Pancreas (tissue), 10 donors: ENCODE measurements at regions not wholly inside any gene's neighbourhood (a gene's known extent, or its start where the extent isn't known, plus 50 kb on each side); places are given as distances from the start of the nearest gene placed in this dataset.

Experiments
- ATAC-seq, 4 donors: fragments of 200-7000 bp; cut with Tn5 transposase; one replicate each; pipeline versions ENCODE4 v1.8.0 to v1.9.1; 2020; ENCODE audit warnings: mild to moderate bottlenecking in 4 of 4, moderate library complexity in 4 of 4
- DNase-seq, 6 donors: peaks; one replicate each; pipeline ENCODE4 v3.0.0-alpha.2; 2020
- FAIRE-seq: peaks from 2 replicates; lab custom pipeline; 2012; peaks lifted over from hg19 to GRCh38; lab: Jason Lieb, UNC
- H3K27ac ChIP-seq, 4 donors: fragments of 200-600 bp; sonication (generic); 1 replicate in 3 of 4; 2 replicates in 1 of 4; pipeline versions ENCODE4 v1.5.0 to v1.8.0; 2020
- H3K27me3 ChIP-seq, 4 donors: fragments of 200-600 bp; one replicate each; pipeline ENCODE4 v1.8.0; 2021
- H3K36me3 ChIP-seq, 3 donors: fragments of 200-600 bp; sonication (generic) in 1 of 3; one replicate each; pipeline versions ENCODE4 v1.5.0 to v1.8.0; 2020 to 2021
- H3K4me1 ChIP-seq, 3 donors: fragments of 200-600 bp; one replicate each; pipeline ENCODE4 v1.8.0; 2021
- H3K4me3 ChIP-seq, 4 donors: fragments of 200-600 bp; sonication (generic) in 2 of 4; one replicate each; pipeline versions ENCODE4 v1.5.0 to v1.8.0; 2020 to 2021
- H3K9me3 ChIP-seq, 4 donors: fragments of 200-600 bp; one replicate each; pipeline ENCODE4 v1.8.0; 2021
- CTCF ChIP-seq, 4 donors: fragments of 200-600 bp; sonication (generic) in 3 of 4; IDR thresholded peaks; one replicate each; pipeline versions ENCODE4 v1.5.0 to v1.8.0; 2021; ENCODE audit warnings: antibody characterized with exemption in 4 of 4
- WGBS, 2 donors: extraction: QIAGEN DNeasy Blood & Tissue Kit; methylation state at CpG; one replicate each; pipeline ENCODE4 v1.1.7; 2013; 5-methylcytosine and 5-hydroxymethylcytosine counted together
- intact Hi-C, 3 donors: fragments of 100-400 bp; cut with DNase I; formaldehyde crosslinking; loops; one replicate each; pipeline versions ENCODE4 v1.11.1 to v1.14.2; 2022
- donor health status: healthy with polysubstance abuse.
- donor health status: DM: no; HTN: no; CAD: no; lungs with moderate emphysema.
- donor health status: DM: no; HTN: no; CAD: no.
- donor health status: control.
- donor health status: control.
- donor health status: Bipolar disorder and iron deficiency.
- donor health status: DM: yes; HTN: yes; CAD: no.
- donor health status: DM: no; HTN: no; CAD: no.
- donor health status: DM: no; HTN: no; CAD: no.
- donor health status: DM: yes; HTN: yes; CAD: no.

GRCh38 chr9:135198586-135199285 lies 111.3 kb downstream of the OLFM1 start:
- no peaks in the 10 kb centered on the region for H3K36me3 ChIP-seq
- no peak for FAIRE-seq
- H3K27me3 ChIP-seq = no peaks in the 10 kb centered on the region
- no peaks in the 10 kb centered on the region for H3K9me3 ChIP-seq
- TF ChIP-seq CTCF (IDR thresholded peaks at IDR 0.05) = no peak
- no peak for ATAC-seq
- WGBS, 2 donors = 62 to 70% methylated on average over 16 of the region's 16 CpGs
- peak in 1 of 6 donors; percentile 15 for DNase-seq
- H3K27ac ChIP-seq = no peak overlapping the region
- peaks cover 0 to 3% (median 0%) of the 10 kb centered on the region in 3 donors for H3K4me1 ChIP-seq
- intact Hi-C loops = no loop called here
- H3K4me3 ChIP-seq = no peak overlapping the region

DNA sequence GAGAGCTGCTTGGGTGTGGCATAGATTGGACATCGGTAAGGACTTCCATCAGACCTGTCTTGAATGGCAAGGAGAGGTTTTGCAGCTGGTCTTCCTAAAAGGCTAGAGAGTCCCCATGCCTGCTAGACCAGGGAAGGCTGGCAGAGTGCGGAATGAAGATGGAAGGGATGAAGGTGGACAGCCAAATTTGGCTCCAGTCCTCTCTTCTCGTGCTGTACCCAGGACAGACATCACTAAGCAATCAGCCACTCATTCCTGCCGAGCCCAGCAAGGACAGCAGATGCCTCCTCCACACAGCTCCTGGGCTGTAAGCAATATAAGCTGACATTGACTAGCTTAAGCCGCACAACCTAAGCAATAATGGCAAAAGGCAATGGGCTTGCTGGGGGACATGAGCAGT lies 112.0 kb downstream of the OLFM1 start:
- WGBS, 2 donors = 74% methylated on average over 5 of the region's 5 CpGs
- Histone ChIP-seq H3K27ac (no peak overlapping the region), H3K27me3 (no peaks in the 10 kb centered on the region), H3K4me3 (no peak overlapping the region), H3K36me3 (no peaks in the 10 kb centered on the region), H3K4me1 (peaks cover 0 to 3% (median 0%) of the 10 kb centered on the region in 3 donors), H3K9me3 (no peaks in the 10 kb centered on the region)
- ATAC-seq (no peak), DNase-seq (no peak), FAIRE-seq (no peak)
- TF ChIP-seq CTCF (IDR thresholded peaks at IDR 0.05) = no peak
- intact Hi-C loops = no loop called here

- no peak for TF ChIP-seq CTCF (IDR thresholded peaks at IDR 0.05)
- Histone ChIP-seq H3K9me3 (no peaks in the 10 kb centered on the region), H3K36me3 (no peaks in the 10 kb centered on the region), H3K27ac (no peak overlapping the region), H3K4me3 (no peak overlapping the region), H3K27me3 (no peaks in the 10 kb centered on the region), H3K4me1 (no peaks in the 10 kb centered on the region)
- 82 to 83% methylated on average over 9 of the region's 9 CpGs for WGBS, 2 donors
- DNase-seq = peak in 1 of 6 donors; percentile 9
- no peak for ATAC-seq
- intact Hi-C loops = no loop called here
- FAIRE-seq = no peak
These were observed 114.2 kb downstream of the OLFM1 start for GRCh38 chr9:135201711-135202110.

DNA sequence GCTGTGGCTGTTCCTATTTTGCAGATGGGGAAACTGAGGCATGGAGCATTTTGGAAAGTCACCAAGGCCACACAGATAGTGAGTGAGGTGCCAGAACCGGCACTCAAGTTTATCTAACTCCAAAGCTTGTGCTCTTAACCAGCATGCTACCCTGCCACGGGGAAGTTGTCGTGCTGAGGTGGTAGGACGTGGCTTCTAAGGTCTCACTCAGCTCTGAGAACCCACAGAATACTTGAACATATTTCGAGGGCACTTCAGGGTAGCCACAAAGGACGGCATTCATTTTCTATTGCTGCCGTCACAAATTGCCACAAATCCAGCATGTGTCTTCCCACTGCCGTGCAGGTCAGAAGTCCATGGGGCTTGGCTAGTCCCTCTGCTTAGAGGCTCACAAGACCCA lies 116.7 kb downstream of the OLFM1 start:
- DNase-seq (no peak), ATAC-seq (no peak), FAIRE-seq (no peak)
- no peak overlapping the region for H3K27ac ChIP-seq
- no peaks in the 10 kb centered on the region for H3K9me3 ChIP-seq
- H3K4me1 ChIP-seq = no peaks in the 10 kb centered on the region
- no peaks in the 10 kb centered on the region for H3K36me3 ChIP-seq
- H3K4me3 ChIP-seq = no peak overlapping the region
- no peaks in the 10 kb centered on the region for H3K27me3 ChIP-seq
- intact Hi-C loops = no loop called here
- TF ChIP-seq CTCF (IDR thresholded peaks at IDR 0.05) = no peak
- 85 to 89% methylated on average over 8 of the region's 8 CpGs for WGBS, 2 donors

DNA sequence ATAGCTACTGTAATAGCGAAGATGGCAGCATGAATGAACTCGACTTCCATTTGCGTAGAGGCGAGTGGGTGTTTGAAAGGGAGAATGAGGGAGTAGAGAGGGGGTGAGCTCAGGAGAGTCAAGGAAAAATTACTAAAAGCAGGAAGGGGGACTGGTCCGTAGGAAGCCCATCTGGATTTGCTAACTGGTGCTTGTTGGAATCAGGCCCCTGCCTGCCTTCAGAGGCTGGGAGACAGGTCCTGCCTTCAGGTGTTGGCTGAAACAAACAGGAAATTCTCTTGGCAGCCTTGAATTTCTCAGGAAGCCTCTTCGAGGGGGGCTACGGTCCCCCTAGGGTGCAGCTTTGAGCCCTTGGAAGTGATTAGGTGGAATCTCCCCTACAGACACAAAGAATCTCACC lies 121.7 kb downstream of the OLFM1 start:
- FAIRE-seq = no peak
- Histone ChIP-seq H3K27ac (no peak overlapping the region), H3K4me1 (no peaks in the 10 kb centered on the region), H3K36me3 (no peaks in the 10 kb centered on the region), H3K27me3 (no peaks in the 10 kb centered on the region), H3K4me3 (no peak overlapping the region), H3K9me3 (no peaks in the 10 kb centered on the region)
- no peak for DNase-seq
- intact Hi-C loops = no loop called here
- TF ChIP-seq CTCF (IDR thresholded peaks at IDR 0.05) = no peak
- ATAC-seq = no peak
- WGBS, 2 donors = 73 to 77% methylated on average over 7 of the region's 7 CpGs
